ENCODE measurements at regions not wholly inside any gene's neighbourhood (a gene's known extent, or its start where the extent isn't known, plus 50 kb on each side); places are given as distances from the start of the nearest gene placed in this dataset.
"Not testable (repeated sequence)": the region's sequence is repeated elsewhere in the genome, so short reads cannot be mapped to it uniquely, and the experiment has no call there.

GRCh38 chr13:106089261-106089980 is 446.0 kb downstream of the EFNB2 start:
- peak in 3 of 14 donors; percentile 5 to 83 (median 9) for DNase-seq

GRCh38 chr13:106088085-106088484 is 447.4 kb downstream of the EFNB2 start:
- no peak for DNase-seq

- no peak for DNase-seq
Measured at GRCh38 chr13:106087201-106087600, 448.3 kb downstream of the EFNB2 start.

GRCh38 chr13:106083620-106084350 is 451.7 kb downstream of the EFNB2 start:
- DNase-seq: peak in 6 of 14 donors; percentile 7 to 21 (median 14)

- not testable (repeated sequence) for DNase-seq
Measured at GRCh38 chr13:106081221-106081620, 454.2 kb downstream of the EFNB2 start.

GRCh38 chr13:106078191-106078590 is 457.3 kb downstream of the EFNB2 start:
- DNase-seq: no peak

- DNase-seq: no peak
Measured at GRCh38 chr13:106077017-106077416, 458.4 kb downstream of the EFNB2 start.

GRCh38 chr13:106072014-106072413 is 463.4 kb downstream of the EFNB2 start:
- no peak for DNase-seq

GRCh38 chr13:106063591-106064313 is 471.7 kb downstream of the EFNB2 start:
- DNase-seq: no peak

- DNase-seq: no peak
Measured at GRCh38 chr13:106061781-106062180, 473.7 kb downstream of the EFNB2 start.

- no peak for DNase-seq
Measured at GRCh38 chr13:106056851-106057250, 478.6 kb downstream of the EFNB2 start.

- no peak for DNase-seq
Measured at GRCh38 chr13:106052200-106052767, 483.2 kb downstream of the EFNB2 start.

- DNase-seq: no peak
Measured at GRCh38 chr13:106049171-106049570, 486.3 kb downstream of the EFNB2 start.

- DNase-seq: no peak
Measured at GRCh38 chr13:106048386-106048785, 487.1 kb downstream of the EFNB2 start.

- DNase-seq: no peak
Measured at GRCh38 chr13:106047859-106048258, 487.6 kb downstream of the EFNB2 start.

GRCh38 chr13:106042996-106043581 is 492.4 kb downstream of the EFNB2 start:
- DNase-seq: no peak

GRCh38 chr13:106041445-106041844 is 494.0 kb downstream of the EFNB2 start:
- no peak for DNase-seq

- DNase-seq: no peak
Measured at GRCh38 chr13:106038752-106039151, 496.7 kb downstream of the EFNB2 start.

- no peak for DNase-seq
Measured at GRCh38 chr13:106036870-106037269, 498.6 kb downstream of the EFNB2 start.

GRCh38 chr13:106034201-106034600 is 501.3 kb downstream of the EFNB2 start:
- DNase-seq: no peak

GRCh38 chr13:106033659-106034058 is 501.8 kb downstream of the EFNB2 start:
- no peak for DNase-seq

- no peak for DNase-seq
Measured at GRCh38 chr13:106032441-106032840, 503.0 kb downstream of the EFNB2 start.
